ENCODE measurements at regions not wholly inside any gene's neighbourhood (a gene's known extent, or its start where the extent isn't known, plus 50 kb on each side); places are given as distances from the start of the nearest gene placed in this dataset.

- no peak for DNase-seq
Observed at GRCh38 chr1:87439821-87440220, 111.1 kb downstream of the LMO4 start.

DNA sequence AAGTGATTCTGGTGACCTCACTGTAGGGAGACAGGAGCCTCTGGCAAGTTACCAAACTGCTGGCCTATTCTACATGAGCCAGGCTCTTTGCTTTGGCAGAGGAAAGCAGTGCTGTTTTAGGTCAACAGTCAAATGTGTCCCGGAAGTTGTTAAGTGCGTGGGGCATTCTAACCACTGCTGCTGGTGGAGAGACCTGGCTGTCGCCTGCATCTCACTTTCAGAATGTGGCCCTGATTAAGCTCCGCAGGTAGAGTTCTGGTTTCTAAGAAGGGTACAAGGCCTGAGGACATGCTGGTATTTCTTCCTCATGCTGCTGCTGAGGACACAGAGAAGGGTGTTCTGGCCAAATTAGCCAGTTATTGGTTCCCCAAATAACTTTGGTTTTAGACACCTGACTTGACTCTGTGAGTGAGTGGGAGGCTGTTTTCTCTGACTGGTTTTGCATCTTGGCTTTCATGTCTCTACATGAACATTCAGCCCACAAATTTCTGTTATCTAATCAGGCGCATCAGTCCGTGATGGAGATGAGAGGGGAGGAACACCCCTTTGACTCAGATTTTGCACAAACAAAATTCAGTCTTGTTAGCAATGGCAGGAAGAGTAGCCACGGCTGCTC lies 120.8 kb downstream of the LMO4 start:
- DNase-seq = peak; percentile 94

DNA sequence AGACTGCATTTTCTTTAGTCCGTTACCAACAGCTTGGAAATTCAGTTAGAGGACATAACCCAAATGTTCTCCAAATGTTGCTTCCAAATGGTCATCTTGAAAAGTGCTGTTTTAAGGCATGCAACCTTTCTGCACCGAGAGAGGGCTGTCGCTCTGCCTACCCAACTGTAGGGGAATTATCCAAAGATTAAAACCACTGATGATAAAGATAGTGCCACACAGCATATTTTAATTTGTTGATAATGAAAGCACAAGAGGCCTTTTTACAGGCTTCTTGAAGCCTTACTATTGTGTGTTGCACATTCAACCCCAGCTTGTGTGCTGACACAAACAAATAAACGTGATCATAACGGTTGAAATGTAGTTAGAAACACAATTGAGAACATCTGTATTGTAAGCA lies 121.5 kb downstream of the LMO4 start:
- DNase-seq = no peak

- no peak for DNase-seq
Observed at GRCh38 chr1:87450615-87451209, 122.0 kb downstream of the LMO4 start.

GRCh38 chr1:87451229-87451920 lies 122.7 kb downstream of the LMO4 start:
- no peak for DNase-seq

GRCh38 chr1:87452648-87453047 lies 124.0 kb downstream of the LMO4 start:
- DNase-seq = no peak

- DNase-seq = no peak
Observed at GRCh38 chr1:87457408-87457807, 128.7 kb downstream of the LMO4 start.

DNA sequence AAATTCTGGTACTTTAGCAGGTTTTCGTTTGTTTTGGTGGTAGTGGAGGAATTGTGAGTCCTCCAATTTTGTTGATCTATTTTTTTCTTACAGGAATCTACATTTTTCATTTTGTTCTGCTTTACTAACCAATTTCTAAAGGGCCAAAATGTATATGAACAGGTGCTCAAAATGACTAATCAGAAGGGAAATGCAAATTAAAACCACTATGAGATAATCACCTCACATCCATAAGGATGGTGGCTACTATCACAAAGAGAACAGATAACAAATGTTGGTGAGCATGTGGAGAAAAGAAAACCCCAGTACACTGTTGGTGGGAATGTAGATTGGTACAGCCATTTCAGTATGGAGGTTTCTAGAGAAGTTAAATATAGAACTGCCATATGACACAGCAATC lies 134.2 kb downstream of the LMO4 start:
- no peak for DNase-seq

DNA sequence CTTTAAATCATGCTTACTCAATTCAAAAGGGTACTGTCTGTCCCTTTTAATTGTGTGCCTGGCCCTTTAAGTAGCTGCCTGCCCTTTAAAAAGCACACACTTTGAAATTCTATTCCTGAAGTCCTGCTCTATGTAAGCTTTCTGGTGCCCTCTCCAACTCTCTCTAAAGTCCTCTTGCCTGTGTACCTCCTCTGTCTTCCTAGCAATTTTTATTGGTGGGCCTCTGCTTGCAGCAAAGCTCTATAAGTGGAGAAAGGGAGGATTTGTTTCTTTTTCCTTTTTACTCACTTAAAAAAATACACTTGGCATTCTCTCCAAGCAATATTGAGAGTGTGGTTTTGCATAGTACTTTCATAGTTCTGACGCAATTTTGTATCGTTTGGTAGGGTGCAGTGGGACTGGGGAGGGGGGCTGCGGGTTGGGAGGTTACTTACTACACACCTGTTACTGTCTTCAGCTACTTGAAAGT lies 135.4 kb downstream of the LMO4 start:
- no peak for DNase-seq

DNA sequence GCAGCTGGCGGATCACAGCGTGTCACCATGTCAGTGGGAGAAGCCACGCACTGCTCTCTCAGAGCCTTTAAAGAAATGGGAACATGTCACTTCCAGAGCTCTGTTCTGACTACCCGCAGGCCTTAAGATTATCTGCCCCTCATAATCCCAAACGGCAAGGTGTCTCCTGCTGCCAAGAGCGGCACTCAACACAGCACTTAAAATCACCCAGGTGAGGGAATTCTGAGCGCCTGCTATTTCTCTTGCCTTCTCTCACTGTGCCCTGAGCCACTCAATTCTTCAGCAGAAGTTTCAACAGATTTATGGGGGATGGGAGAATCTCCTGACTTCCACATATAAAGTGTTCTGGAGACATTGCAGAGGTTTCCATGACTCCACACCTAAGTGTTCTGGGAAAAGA lies 137.9 kb downstream of the LMO4 start:
- no peak for DNase-seq

GRCh38 chr1:87472716-87473115 lies 144.0 kb downstream of the LMO4 start:
- DNase-seq = no peak

DNA sequence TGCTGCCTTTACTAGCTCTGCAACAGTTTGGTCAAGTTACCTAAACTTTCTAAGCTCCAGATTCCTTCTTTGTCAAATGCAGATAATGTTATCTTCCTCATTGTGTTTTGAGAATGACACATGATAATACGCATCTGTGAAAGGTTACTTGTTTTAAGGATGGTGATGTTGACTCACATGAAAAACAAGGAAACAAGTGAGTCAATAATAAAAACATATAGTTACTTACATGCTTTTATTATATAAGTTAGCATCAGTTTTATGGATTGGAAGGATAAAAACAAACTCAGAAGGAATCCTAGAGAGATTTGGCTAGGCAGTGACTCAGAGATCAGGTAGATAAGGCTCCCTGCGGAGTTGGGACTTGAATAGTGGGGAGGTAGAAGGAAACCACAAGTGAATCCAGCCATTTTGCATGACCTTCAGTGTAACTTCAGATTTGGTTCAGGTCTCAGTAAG lies 144.6 kb downstream of the LMO4 start:
- DNase-seq = no peak

DNA sequence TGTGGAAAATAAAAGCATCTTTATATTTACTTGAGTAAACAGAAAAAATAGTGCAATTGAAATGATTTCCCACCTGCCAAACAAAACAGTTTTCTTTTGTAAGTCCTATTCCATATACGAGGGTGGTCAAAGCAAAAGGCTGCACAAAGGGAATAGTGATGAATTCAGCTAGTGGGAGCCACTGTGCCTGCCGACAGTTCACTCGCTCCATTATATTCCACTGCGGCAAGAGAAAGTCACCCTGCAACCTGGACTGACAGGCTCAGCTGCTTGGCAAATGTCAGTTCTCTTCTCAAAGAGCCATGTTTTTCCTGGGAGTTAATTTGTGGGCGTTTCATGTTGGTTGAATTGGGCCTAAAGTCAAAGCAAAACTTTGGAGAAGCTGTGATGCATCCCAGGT lies 145.4 kb downstream of the LMO4 start:
- no peak for DNase-seq

DNA sequence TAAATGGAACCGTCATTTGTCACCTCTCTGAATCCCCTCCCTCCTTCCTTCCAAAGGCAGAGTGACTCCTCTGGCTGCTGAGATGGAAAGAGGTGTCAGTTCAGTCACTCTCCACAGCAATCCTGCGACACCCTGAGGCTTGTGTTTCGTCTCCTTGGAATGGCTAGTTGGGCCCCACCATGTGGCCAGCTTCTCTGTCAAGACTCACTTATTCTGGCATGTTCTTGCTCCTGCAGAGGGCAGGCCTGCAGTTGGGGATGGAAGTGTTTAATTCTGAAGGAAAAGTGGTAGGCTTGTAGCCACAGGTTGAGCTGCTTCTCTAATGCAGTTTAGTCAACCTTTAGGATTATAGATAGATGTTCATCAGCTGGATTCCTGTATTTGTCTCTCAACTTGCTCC lies 149.6 kb downstream of the LMO4 start:
- no peak for DNase-seq

DNA sequence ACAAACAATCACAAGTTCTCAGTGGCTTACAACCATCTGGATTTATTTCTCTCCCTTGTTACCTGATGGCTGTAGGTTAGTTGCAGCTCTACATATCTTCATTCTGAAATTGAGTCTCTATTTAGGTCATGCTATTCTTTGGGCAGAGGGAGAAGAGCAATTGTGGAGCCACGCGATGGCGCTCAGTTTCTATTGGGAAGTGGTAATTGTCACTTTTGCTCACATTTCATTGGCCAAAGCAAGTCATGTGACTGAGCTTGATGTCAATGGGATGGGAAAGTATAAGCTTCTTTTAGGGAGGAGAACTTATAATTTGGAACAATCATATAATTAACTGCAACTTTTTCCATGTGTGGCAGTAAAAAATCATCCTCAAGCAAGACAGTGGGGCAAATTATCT lies 166.5 kb downstream of the LMO4 start:
- DNase-seq = no peak

- no peak for DNase-seq
Observed at GRCh38 chr1:87495870-87496269, 167.2 kb downstream of the LMO4 start.

GRCh38 chr1:87497380-87498203 lies 168.9 kb downstream of the LMO4 start:
- no peak for DNase-seq

GRCh38 chr1:87501738-87502137 lies 173.1 kb downstream of the LMO4 start:
- DNase-seq = no peak

DNA sequence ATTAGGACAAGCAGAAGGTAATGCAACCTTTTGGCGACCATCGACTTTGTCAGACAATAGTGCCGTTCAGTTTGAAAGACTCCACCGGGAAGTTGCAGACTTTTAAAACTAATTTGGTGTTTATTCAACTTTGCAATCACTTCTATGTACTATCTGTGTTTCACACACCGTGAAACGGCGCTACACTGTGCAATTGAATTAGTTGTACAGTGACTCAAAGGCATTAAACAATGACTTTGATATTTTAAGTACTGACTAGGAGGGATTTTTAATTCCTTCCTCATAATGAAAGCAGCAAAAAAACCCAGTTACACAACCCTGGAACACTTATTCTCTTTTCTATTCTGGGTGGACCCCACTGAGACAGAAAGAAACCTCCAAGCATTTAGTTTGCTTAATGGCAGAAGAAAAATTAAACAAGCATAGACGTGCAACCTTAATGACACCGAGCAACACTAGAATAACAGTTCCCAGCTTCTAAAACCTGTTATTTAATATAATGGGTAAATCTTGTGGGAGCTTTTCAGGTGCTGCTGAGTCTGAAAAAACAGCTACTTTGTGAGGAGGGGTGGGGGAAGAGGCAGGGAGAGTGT lies 176.8 kb downstream of the LMO4 start:
- no peak for DNase-seq

GRCh38 chr1:87506147-87506546 lies 177.5 kb downstream of the LMO4 start:
- peak; percentile 32 for DNase-seq

DNA sequence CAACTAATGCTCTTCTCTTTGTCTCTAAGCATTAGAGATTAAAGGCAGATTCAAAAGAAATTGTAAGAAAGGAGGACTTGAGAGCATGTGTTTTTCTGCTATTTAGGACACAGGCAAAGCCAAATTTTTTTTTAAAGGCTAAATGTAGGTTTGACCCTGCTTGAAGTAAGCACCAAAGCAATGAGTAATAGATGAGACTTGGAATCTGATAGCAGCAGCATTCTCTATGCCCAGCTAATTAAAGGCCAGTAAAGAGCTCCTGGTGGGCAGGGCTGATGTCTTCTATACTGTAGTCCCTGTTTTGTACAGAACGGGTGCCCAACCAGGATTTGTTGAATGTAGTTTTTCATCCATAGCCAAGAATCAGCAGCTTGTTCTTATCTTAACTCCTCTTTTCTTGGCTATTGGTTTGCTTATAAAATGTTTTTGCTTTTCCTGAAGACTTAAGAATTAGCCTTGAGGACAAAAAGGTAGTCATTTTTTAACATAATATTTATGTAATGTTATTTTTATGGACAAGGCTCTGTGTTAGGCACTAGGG lies 179.6 kb downstream of the LMO4 start:
- no peak for DNase-seq

DNA sequence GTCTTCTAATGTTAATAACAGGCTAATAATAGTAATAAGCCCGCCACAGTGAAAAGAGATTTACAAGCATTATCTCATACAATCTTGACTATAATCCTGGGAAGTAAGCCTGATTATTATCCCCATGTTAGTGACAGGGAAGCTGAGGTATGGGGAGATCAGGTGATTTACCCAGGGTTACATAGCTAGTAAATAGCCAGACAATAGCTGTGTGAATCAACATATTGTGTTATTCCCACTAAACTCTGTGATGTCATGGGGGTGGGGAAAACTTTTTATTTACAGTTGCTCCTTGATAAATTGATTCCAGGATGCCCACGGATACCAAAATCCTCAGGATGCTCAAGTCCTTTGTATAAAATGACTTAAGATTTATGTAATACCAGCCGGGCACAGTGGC lies 181.9 kb downstream of the LMO4 start:
- DNase-seq = no peak

- no peak for DNase-seq
Observed at GRCh38 chr1:87511449-87511848, 182.8 kb downstream of the LMO4 start.

Measured in DMS153 (cell line).